ENCODE measurements at regions not wholly inside any gene's neighbourhood (a gene's known extent, or its start where the extent isn't known, plus 50 kb on each side); places are given as distances from the start of the nearest gene placed in this dataset.
A peak's percentile ranks its signal among the peaks of the same experiment; 100 is the strongest.

DNA sequence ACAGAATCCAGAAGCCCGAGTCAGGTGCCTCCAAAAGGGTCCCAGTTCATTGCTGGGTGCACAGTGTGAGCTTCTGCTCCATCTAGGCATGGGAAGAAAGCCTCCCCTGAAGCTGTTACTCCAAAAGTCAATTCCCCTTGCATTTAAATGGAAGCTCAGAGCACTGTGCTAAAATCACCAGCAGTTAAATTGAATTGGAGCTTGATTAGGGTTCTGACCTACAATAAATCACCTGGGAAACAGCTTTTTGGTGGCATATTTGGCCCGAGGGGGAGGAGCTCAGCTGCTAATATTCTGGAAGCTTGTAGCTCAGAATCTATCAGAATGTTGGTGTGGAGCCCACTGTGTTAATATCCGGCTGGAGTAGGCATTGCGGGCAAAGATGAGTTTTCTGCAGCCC, 87.1 kb upstream of the RGMA start:
- no peak for DNase-seq

DNA sequence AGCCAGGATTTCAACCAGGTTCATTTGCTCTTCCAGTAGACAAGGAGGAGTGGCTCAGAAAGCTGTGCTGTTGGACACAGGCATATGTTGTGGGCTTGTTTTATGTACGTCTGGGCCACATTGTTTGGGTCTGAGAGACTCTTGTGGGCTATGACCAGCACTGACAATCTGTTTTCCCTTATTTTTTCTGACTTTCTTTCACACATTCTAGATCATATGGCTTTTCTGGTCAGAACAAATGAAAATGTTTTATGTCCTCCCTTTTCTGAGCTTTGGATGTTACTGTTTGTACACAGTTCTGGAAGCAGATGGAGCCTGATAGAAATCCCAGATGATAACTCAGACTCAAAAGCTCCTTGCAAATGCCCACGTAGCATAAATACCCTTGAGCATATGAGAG, 85.8 kb upstream of the RGMA start:
- DNase-seq = no peak

DNA sequence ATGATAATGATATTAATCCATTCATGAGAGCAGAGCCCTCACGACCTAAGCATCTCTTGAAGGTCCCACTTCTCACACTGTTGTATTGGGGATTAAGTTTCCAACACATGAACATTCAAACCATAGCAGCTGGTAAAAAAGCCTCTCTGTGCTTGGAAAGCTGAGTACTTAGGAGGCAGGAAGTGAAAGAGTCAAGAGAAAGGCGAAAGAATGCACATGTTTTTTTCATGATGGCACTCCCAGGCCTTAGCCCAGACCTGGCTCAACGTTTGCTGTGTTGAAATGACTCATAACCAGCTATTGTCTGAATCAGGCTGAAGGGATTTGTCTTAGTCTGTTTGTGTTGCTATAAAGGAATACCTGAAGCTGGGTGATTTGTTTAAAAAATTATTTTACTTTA, 84.4 kb upstream of the RGMA start:
- DNase-seq = no peak

DNA sequence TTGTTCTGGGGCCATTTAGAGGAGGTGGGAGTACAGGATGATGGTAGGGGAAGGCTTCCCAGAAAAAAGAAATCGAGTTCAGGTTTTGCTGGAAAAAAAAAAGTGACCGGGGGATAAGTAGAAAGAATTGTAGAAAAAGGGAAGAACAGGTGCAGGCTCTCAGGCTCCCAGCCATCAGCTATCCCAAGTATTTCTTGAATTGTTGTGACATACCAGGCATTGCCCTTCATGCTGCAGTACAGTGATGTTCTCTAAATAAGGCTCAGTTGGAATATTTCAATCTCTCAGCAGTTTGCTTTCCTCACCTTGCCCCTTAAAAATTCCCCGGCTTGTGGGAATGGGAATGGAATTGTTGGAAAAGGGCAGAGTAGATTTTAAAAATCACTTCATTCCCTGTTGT, 82.5 kb upstream of the RGMA start:
- DNase-seq = no peak

DNA sequence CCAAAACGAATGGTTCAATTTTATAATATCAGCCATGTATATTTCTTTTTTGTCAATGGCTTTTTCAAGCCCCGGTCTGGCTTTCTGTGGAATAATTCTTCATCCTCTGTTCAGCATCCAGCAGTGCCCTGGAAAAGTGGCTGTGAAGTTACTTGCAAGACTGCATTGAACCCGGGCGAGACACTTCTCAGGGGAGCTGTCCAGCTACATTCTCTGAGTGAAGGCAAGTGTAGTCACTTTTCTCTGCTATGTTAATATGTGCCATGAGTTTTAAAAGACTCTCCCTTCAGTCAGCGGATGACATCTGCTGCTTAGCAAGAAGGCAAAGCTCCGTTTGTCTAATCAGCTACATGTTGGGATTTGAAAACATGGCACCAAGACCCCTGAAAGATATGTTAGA, 81.3 kb upstream of the RGMA start:
- no peak for DNase-seq

DNA sequence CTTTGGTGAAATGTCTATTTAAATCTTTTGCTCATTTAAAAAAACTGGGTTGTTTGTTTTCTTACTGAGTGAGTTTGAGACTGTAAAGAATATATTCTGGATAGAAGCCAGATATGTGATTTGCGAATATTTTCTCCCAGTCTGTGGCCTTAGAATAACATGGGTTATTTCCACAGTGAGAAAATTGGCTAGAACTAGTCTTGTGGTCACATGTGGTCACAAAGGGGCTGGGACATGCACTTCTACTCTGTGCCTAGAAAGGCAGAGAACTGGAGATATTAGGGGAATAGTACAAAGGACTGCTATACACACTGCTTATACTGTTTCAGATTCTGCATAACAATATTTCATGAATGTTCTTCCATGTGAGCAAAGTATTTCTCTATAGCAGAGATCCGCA, 79.9 kb upstream of the RGMA start:
- DNase-seq = no peak

DNA sequence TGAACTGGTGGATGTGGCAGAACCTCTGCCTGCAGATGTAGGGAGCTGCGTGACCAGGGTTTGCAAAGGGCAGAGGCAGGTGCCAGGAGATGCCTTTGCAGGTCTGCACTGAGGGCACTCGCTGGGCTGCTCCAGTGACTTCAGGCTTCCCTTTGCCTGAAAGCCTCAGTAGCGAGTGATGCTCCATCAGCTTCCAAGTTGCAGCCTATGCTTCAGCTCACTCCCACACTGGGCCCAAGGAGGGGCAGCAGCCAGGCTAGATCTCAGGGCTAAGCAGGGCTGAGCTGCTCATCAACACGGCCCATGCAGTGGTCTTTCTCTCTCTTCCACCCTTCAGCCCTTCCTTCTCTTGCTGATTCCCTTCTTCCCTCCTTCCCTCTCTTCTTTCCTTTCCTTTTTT, 78.3 kb upstream of the RGMA start:
- DNase-seq = no peak

DNA sequence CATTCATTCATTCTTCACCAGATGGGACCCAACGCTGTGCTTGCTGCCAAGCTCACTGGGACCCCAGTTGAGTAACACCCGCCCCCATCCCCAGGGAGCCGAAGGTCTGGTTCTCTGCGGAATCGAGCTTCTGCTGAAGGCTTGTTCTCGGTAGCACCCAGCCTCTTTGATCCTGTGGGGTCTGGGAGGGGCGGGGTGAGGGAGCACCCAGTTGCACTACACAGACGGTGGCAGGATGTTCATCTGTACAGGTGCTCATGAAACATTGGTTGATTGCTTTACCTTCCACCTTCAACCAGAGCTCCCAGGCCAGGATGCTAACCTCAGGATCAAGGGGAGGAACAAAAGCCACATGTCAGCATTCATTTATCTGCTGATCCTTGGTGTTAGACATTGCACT, 77.7 kb upstream of the RGMA start:
- DNase-seq = no peak

DNA sequence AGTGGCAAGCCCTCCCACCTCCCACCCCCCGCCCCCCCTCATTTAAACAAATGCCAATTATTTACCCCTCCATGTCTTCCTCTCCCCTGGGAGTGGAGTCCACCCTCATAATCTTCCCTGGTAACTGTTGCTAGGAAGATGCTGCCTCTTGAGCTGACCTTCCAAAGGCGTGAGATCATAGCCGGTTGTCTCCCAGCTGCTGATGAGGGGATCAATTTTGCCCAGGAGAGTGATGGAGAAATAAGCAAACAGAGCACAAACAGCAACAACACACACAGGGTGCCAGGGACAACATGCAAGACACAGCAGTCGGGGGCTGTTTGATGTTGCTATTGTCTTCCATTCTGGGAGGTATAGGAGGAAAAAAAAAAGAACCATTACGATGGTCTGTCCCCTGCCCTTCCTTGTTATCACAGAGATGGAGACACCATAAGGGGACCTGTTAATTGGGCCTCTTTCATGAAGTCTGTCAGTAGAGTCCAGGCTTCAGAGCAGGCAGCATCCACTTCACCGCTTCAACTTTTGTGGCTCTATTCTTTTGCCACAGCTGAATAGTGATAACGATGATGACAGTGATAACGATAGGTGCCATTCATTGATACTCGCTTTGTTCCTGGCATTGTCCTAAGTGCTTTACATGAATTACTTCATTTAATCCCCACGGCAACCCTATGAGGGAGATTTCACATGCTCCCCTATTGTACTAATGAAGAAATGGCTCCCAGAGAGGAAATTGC, 76.9 kb upstream of the RGMA start:
- DNase-seq = no peak

DNA sequence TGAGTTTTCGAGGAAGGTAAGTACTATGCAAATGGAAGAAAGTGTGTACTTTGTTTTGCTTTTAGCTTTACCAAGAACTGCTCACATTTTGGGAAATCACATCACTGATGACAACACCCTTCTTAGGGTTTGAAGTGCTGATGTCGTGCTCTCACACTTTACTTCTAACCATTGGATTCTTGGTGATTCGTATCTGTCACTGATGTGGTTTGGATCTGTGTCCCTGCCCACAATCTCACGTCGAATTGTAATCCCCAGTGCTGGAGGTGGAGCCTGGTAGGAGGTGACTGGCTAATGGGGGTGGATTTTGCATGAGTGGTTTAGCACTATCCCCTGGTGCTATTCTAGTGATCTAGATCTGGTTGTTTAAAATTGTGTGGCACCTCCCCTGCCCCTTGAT, 75.4 kb upstream of the RGMA start:
- DNase-seq = peak; percentile 13

DNA sequence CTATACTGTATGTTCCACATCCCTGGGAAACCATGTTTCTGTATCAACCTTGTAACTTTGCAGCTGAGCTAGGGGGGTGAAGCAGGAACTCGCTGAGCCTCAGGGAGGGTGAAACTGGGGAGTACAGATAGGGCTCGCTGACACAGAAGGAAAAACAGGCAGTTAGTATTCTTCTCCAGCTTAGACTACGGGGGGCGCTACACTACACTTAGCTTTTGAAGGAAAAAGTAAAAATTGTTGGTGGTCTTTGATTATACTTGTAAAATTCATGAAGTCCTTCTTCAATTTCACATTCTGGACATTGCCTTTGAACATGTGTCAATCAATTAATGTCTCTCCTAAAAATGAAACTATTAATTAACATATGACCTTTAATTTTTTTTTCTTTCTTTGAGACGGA, 73.5 kb upstream of the RGMA start:
- DNase-seq = no peak

DNA sequence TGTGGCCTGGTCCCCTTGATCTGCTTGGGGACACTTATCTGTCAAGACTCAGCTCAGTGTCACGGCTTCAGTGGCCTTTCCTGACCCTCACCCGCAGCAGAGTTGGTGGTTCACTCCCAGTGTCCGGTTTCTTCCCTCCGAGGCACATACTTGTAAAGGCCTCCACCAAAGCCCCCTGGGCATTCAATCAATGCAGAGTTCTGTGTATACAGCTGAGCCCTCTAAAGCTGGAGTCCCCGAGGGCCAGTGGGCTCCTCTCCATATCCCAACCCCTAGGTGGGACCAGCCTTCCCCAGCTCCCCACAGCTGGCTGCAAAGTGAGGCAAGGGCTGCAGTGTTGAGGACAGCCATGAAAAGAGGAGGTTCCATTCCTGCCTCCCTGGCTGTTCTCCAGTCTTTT, 70.9 kb upstream of the RGMA start:
- no peak for DNase-seq

DNA sequence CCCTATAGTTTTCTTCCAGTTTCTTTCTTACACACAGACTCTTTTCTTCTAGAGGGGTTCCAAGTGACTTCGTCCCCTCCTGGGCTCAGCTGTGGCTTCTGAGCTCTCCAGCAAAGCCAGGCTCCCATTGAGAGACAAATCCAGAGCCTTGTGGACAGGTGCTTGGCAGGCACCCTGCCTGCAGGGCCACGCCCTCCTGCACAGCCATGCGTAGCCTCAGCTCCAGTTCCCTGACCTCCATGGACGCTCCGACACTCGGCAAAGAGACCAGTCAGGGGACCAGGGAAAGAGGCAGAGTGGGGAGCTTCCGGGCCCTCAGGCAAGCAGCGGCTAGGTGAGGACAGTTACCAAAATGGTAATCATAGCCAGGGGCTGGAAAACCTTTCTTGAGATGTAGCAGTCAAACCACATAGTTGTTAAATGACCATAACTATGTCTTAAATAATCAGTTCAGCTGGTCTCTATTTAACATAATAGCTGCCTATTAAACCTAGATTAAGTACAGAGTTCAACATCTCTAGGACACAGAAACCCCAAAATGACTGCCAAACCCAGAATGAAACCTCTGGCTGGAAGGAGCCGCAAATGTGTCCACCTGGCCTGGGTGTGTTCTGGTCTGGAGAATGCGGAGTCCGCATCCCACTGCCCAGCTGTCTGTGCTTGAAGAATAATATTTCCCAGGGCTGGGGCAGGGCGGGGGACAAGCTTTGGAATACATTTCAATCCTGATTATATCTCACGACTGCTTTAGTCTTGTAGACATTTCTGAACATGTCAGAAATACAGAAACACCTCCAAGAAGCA, 69.3 kb upstream of the RGMA start:
- no peak for DNase-seq

DNA sequence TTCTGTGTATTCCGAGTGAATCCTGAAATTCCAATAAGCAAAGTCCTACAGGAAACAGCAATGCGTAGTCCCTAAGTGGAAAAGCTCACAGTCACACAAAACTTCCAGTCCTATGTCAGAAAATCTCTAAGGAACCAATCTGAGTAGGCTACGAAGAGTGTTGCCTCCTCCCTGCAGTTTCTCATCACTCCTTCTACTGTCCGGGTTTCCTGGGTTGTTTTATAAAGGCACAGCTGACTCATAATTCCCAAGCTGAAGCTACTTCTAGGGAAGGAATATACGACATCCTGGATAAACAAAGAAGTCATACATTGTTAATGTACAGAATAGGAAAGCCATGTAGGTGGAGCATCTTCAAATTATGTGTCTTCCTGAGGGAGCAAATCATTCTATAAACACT, 65.7 kb upstream of the RGMA start:
- DNase-seq = no peak

DNA sequence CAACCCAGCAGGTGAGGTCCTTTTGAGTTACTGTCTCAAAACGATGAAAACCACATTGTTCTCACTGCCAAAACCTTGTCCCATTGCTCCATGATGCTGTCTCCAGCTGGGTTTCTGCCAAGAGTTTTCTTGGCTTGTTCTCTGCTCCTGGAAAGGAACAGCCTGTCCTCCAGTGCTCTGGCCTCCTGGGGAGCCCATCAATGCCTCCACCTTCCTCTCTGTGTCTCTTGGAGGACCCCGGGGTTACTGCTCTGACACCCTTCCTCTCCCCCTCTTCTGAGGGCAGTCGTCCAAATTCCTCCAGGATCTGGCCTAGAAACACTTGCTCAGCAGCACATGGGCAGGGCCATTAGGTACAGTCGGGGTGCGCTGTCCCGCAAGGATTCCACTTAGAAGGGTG, 63.9 kb upstream of the RGMA start:
- DNase-seq = no peak

DNA sequence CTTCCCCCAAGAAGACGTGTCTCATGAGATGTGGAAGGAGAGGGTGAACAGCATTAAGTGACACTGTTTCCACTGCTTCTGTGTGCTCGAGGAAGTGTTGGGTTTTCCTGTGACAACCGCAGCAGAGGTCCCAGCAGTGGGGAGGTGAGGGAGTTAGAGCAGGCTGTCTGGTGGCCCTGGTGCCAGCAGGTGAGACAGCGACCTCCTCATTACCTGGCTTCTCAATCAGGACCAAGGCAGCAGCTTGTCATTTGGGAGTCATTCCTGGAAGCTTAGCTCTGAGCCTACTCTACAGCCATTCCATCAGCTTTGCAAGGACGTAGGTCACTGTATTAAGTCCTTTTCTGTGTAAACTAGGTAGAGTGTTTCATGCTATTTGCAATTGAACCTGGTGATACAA, 63.3 kb upstream of the RGMA start:
- peak; percentile 61 for DNase-seq

DNA sequence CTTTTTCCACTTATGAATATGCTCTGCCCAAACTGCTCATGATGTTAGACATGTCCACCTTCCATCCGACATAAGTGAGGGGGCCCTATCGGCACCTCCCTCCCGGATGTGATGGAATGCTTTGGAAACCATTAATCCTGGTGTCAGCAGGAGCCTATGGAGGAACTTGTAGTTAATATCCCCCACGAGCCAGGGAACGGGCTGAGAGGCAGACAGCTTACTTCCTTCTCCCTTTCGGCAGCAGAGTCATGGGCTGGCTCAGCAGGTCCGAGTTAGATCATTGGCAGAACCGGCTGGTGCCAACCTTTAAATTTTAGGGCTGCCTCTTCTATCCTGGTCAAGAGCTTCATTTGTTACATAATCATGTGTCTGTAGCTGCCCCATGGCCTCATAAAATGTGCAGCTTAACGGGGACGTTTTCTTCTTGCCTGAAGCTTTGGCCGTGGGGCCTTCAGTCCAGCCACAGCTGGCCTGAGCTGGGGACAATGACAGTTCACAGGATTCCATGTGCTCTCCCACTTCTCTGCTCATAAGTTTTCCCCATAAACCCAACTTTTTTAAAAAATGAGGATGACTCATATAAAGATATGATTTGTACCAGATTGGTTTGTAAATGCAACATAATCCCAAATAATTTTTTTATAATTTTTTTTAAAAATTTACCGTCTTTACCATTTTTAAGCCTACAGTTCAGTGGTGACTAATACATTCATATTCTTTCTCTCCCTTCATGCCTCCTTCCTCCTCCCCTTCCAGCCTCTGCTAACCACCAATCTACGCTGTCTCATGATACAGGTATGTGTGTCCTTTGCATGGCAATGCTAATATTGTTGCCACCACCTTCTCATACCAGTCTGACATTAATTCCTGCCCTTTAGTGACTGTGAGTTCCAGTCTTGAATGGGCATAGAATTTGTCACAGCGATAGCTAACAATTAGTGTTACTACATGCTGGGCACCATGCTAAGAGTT, 62.2 kb upstream of the RGMA start:
- no peak for DNase-seq

DNA sequence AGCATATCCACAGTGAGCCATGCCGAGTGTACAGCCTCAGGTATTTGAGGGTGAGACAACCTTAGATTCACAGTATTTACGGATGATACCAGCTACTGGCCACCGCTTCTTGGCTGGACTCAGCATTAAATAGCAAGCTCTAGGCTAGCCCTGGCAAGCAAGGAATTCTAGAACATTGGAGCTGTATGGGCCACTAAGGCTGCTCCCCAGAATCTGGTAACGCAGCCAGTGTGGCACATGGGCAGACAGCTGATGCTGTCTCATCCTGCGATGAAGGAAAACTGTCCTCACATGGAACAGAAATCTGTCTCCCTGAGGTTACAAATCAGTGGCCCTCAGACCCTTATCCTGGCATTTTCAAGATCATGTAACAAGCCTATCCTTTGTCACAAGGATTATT, 57.6 kb upstream of the RGMA start:
- no peak for DNase-seq

DNA sequence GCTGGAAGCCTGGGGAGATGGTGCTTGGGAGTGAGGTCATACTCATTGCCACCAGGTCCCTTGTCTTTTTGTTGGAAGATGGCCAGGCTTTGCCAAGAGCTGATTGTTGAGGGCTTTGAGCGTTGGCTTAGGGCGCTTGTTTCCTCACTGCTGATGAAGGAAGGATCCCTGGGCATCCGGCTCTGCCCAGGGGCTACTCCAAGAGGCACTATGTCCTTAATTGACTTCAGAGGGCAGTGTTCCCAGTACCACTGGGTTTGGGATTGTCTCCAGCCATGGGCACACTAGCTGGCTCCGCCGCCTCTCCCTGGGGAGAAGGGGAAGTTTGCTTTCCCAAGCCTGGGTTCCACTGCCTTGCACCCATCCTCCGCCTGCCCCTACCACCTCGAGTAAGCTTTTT, 57.2 kb upstream of the RGMA start:
- DNase-seq = no peak

DNA sequence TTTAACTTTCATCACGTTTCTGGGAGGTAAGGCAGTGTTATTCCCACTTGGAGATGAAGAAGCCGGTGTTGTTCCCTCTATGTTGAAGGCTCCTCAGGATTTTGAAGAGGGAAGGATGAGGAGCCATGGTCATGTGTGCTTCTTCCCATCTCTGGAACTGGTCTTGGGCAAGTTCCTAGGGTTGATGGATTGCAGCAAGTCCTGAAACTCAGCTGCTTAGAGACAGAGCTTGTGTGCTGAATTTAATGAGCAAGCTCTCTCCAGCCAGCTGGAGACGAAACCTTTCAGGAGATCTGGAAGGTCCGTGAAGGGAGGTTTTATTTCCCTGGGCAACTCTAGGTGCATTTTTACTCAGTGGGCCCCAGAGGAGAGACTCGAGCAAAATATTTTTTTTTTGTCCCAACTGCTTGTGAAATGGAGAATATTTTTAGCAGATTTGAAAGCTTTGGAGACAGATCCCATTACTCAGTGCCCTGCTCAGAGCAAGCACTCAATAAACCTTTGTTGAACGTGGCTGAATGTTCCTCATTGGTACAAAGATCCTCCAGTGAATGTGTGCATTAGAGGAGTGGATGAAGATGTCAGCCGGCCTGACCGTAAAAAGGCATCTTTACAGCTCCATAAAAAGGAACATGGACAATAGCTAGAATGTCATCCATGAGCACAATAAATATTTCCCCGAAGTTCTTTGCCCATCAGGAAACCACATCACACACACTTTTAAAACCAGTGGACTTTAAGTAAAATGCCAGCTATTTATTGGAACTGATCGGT, 55.6 kb upstream of the RGMA start:
- DNase-seq = no peak

DNA sequence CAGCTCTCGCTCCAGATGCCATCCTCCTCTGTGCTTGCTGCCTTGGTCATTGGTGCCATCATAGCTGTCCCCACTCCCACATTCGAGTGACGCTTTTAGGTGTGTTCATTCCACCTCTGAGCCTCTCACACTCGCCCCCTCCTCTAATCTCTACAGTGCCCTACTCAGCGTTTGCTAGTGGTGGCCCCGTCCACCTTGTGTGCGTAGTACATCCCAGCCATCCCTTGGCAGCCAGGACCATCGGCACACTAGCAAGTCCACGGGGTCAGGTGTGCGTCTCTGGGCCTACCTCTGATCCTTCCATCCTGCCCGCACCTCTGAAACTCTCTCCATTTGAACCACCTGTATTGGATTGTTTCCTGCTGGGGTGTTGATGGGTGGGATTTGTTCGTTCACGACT, 54.2 kb upstream of the RGMA start:
- DNase-seq = no peak

DNA sequence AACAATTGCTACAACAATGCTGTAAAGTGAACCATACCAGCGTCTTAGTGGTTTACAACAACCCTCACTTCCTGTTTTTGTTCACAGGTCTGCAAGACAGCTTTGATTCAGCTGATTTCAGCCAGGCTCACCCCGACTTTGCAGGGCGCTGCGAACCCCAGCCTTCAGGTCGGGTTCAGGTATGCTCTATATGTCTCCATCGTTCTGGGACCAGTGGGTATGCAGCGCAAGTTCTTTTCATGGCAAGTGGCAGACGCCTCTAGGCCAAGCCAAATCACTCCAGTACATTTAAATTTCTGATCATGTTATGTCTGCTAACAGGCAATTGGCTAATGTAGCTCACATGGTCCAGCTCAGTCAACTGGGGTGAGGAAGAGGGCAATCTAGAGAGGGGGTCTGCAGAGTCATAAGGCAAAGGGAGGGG, 52.4 kb upstream of the RGMA start:
- DNase-seq = peak; percentile 54

DNA sequence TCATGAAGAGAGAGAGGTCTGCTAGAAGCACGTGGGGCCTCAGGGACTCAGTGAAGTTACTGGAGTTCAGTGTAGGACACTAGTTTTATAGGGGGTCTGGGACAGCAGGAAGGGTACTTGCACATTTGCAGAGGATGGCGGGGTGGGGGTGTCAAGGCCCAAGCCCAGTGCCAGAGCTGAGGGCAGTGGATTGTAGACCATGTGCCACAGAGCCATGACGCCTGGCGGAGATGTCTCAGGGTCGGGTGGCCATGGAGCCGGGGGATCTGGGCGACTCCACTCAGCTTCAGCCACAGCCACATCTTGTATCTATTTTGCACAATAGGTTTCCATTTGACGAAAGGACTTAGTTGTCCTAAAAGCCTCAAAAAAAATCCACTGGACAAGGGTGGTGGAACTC, 50.4 kb upstream of the RGMA start:
- DNase-seq = no peak

All from CD4-positive, alpha-beta T cell treated with Interleukin-10 for 1 hour (primary cell).